DOHH2 (cell line): ENCODE measurements at regions not wholly inside any gene's neighbourhood (a gene's known extent, or its start where the extent isn't known, plus 50 kb on each side); places are given as distances from the start of the nearest gene placed in this dataset.

ENCODE experiments used
- EZH2phosphoT487 ChIP-seq: fragments of 200-600 bp; sonication (generic); IDR thresholded peaks from 2 replicates; pipeline ENCODE4 v1.6.1; 2017; ENCODE audit warnings: borderline replicate concordance, mild to moderate bottlenecking, antibody characterized with exemption, low read length, moderate library complexity, mixed read lengths
- TF ChIP-seq, protein P1 (sequence below): fragments of 200-600 bp; sonication (generic); IDR thresholded peaks from one replicate; pipeline ENCODE4 v1.5.1; 2014; ENCODE audit warnings: antibody characterized with exemption, mild to moderate bottlenecking, low read depth, low read length; ENCODE audit not compliant: poor library complexity, severe bottlenecking

GRCh38 chr6:137801352-137802114 is 65.5 kb upstream of the TNFAIP3 start:
- TF ChIP-seq, protein P1, sequence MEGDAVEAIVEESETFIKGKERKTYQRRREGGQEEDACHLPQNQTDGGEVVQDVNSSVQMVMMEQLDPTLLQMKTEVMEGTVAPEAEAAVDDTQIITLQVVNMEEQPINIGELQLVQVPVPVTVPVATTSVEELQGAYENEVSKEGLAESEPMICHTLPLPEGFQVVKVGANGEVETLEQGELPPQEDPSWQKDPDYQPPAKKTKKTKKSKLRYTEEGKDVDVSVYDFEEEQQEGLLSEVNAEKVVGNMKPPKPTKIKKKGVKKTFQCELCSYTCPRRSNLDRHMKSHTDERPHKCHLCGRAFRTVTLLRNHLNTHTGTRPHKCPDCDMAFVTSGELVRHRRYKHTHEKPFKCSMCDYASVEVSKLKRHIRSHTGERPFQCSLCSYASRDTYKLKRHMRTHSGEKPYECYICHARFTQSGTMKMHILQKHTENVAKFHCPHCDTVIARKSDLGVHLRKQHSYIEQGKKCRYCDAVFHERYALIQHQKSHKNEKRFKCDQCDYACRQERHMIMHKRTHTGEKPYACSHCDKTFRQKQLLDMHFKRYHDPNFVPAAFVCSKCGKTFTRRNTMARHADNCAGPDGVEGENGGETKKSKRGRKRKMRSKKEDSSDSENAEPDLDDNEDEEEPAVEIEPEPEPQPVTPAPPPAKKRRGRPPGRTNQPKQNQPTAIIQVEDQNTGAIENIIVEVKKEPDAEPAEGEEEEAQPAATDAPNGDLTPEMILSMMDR = no peak
- TF ChIP-seq EZH2phosphoT487 = no peak
